ENCODE measurements at regions not wholly inside any gene's neighbourhood (a gene's known extent, or its start where the extent isn't known, plus 50 kb on each side); places are given as distances from the start of the nearest gene placed in this dataset.
A peak's percentile ranks its signal among the peaks of the same experiment; 100 is the strongest.

DNA sequence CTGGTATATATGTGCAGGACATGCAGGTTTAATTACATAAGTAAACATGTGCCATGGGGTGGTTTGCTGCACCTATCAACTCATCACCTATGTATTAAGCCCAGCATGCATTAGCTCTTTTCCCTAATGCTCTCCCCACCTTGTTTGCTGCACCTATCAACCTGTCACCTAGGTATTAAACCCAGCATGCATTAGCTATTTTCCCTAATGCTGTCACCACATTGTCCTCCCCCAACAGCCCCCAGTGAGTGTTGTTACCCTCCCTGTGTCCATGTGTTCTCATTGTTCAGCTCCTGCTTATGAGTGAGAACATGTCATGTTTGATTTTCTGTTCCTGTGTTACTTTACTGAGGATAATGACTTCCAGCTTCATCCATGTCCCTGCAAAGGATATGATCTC is 300.5 kb downstream of the ANKRD7 start:
- Histone ChIP-seq H2AFZ (ENCODE audit: control insufficient read depth, low read depth, low read length) (no peak overlapping the region), H3K79me2 (ENCODE audit: control insufficient read depth, insufficient read depth, low read length) (no peaks in the 10 kb centered on the region), H3K4me2 (ENCODE audit: control insufficient read depth, insufficient read depth) (no peak overlapping the region), H3K9me3 (replicated peaks; ENCODE audit: control insufficient read depth, insufficient read depth, low read length) (no peaks in the 10 kb centered on the region), H3K27ac (ENCODE audit: control insufficient read depth, insufficient read depth) (no peak overlapping the region), H4K20me1 (ENCODE audit: control insufficient read depth, insufficient read depth) (no peaks in the 10 kb centered on the region), H3K4me3 (no peak overlapping the region), H3K9ac (ENCODE audit: control insufficient read depth, insufficient read depth, low read length) (no peak overlapping the region), H3K4me1 (ENCODE audit: control insufficient read depth, insufficient read depth, low read length) (no peaks in the 10 kb centered on the region), H3K27me3 (replicated peaks in 1 of 2; ENCODE audit: control insufficient read depth in 2 of 2, insufficient read depth in 2 of 2, low read length in 1 of 2) (no peaks in the 10 kb centered on the region), H3K36me3 (ENCODE audit: control insufficient read depth in 2 of 2, insufficient read depth in 2 of 2, low read length in 1 of 2) (no peaks in the 10 kb centered on the region)
- TF ChIP-seq, protein P1, sequence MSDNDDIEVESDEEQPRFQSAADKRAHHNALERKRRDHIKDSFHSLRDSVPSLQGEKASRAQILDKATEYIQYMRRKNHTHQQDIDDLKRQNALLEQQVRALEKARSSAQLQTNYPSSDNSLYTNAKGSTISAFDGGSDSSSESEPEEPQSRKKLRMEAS (IDR thresholded peaks at IDR 0.05; ENCODE audit: low read depth, low read length), result no peak
- TF ChIP-seq TCF3 (IDR thresholded peaks at IDR 0.05; ENCODE audit: borderline replicate concordance, insufficient read depth, low read depth, low read length), result no peak
- no peak for TF ChIP-seq SREBF2 (IDR thresholded peaks at IDR 0.05; ENCODE audit: low read length)
- no peak for TF ChIP-seq SIX5 (IDR thresholded peaks at IDR 0.05; ENCODE audit: low read depth, low read length, severe bottlenecking)
- TF ChIP-seq YBX1 (IDR thresholded peaks at IDR 0.05), result no peak
- TF ChIP-seq ASH2L (IDR thresholded peaks at IDR 0.05; ENCODE audit: borderline replicate concordance, low read depth), result no peak
- TF ChIP-seq, protein P2, sequence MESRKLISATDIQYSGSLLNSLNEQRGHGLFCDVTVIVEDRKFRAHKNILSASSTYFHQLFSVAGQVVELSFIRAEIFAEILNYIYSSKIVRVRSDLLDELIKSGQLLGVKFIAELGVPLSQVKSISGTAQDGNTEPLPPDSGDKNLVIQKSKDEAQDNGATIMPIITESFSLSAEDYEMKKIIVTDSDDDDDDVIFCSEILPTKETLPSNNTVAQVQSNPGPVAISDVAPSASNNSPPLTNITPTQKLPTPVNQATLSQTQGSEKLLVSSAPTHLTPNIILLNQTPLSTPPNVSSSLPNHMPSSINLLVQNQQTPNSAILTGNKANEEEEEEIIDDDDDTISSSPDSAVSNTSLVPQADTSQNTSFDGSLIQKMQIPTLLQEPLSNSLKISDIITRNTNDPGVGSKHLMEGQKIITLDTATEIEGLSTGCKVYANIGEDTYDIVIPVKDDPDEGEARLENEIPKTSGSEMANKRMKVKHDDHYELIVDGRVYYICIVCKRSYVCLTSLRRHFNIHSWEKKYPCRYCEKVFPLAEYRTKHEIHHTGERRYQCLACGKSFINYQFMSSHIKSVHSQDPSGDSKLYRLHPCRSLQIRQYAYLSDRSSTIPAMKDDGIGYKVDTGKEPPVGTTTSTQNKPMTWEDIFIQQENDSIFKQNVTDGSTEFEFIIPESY (IDR thresholded peaks at IDR 0.05), result no peak
- ATAC-seq (no peak), FAIRE-seq (no peak), DNase-seq (ENCODE audit: low read depth, low spot score) (no peak)
- ChIA-PET POLR2A (no interaction called here), SMC1A (ENCODE audit: uncharacterized antibody, unreplicated experiment) (no interaction called here), CTCF (no interaction called here), RAD21 (ENCODE audit: unreplicated experiment) (no interaction called here)
- intact Hi-C loops (cut with micrococcal nuclease; ENCODE audit: unreplicated experiment) (no loop called here), in situ Hi-C loops (cut with MboI) (no loop called here)
- no TSS peak for BruUV-seq (replicated peaks)

DNA sequence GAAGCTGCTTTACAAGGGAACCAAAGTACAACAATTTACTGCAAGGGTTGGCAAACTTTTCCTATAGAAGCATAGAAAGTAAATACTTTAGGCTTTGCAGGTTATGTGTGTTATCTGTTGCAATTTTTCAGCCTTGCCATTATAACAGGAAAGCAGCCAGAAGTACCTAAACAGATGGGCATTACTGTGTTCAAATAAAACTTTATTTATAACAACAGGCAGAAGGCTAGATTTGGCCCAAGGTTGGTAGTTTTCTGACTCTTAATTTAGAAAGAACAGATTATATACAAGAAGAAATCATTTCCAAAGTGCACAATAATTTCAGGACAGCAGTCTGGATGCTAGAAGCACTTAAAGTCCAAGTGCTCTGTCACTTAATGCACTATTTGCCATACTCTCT is 307.1 kb downstream of the ANKRD7 start:
- Histone ChIP-seq H3K4me1 (ENCODE audit: control insufficient read depth, insufficient read depth, low read length) (no peaks in the 10 kb centered on the region), H3K4me3 (no peak overlapping the region), H3K9me3 (replicated peaks; ENCODE audit: control insufficient read depth, insufficient read depth, low read length) (no peaks in the 10 kb centered on the region), H3K36me3 (ENCODE audit: control insufficient read depth in 2 of 2, insufficient read depth in 2 of 2, low read length in 1 of 2) (no peaks in the 10 kb centered on the region), H4K20me1 (ENCODE audit: control insufficient read depth, insufficient read depth) (no peaks in the 10 kb centered on the region), H2AFZ (ENCODE audit: control insufficient read depth, low read depth, low read length) (no peak overlapping the region), H3K9ac (ENCODE audit: control insufficient read depth, insufficient read depth, low read length) (no peak overlapping the region), H3K4me2 (ENCODE audit: control insufficient read depth, insufficient read depth) (no peak overlapping the region), H3K27me3 (replicated peaks in 1 of 2; ENCODE audit: control insufficient read depth in 2 of 2, insufficient read depth in 2 of 2, low read length in 1 of 2) (no peaks in the 10 kb centered on the region), H3K79me2 (ENCODE audit: control insufficient read depth, insufficient read depth, low read length) (no peaks in the 10 kb centered on the region), H3K27ac (ENCODE audit: control insufficient read depth, insufficient read depth) (no peak overlapping the region)
- no TSS peak for BruUV-seq (replicated peaks)
- TF ChIP-seq, protein P3, sequence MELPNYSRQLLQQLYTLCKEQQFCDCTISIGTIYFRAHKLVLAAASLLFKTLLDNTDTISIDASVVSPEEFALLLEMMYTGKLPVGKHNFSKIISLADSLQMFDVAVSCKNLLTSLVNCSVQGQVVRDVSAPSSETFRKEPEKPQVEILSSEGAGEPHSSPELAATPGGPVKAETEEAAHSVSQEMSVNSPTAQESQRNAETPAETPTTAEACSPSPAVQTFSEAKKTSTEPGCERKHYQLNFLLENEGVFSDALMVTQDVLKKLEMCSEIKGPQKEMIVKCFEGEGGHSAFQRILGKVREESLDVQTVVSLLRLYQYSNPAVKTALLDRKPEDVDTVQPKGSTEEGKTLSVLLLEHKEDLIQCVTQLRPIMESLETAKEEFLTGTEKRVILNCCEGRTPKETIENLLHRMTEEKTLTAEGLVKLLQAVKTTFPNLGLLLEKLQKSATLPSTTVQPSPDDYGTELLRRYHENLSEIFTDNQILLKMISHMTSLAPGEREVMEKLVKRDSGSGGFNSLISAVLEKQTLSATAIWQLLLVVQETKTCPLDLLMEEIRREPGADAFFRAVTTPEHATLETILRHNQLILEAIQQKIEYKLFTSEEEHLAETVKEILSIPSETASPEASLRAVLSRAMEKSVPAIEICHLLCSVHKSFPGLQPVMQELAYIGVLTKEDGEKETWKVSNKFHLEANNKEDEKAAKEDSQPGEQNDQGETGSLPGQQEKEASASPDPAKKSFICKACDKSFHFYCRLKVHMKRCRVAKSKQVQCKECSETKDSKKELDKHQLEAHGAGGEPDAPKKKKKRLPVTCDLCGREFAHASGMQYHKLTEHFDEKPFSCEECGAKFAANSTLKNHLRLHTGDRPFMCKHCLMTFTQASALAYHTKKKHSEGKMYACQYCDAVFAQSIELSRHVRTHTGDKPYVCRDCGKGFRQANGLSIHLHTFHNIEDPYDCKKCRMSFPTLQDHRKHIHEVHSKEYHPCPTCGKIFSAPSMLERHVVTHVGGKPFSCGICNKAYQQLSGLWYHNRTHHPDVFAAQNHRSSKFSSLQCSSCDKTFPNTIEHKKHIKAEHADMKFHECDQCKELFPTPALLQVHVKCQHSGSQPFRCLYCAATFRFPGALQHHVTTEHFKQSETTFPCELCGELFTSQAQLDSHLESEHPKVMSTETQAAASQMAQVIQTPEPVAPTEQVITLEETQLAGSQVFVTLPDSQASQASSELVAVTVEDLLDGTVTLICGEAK (IDR thresholded peaks at IDR 0.05; ENCODE audit: borderline replicate concordance), result peak; percentile 54
- TF ChIP-seq POLR2AphosphoS5 (IDR thresholded peaks at IDR 0.05; ENCODE audit: low read length) (no peak), MXI1 (IDR thresholded peaks at IDR 0.05; ENCODE audit: low read depth, low read length) (no peak), ZBED1 (IDR thresholded peaks at IDR 0.05; ENCODE audit: borderline replicate concordance) (no peak)
- in situ Hi-C loops (cut with MboI) (no loop called here), intact Hi-C loops (cut with micrococcal nuclease; ENCODE audit: unreplicated experiment) (no loop called here)
- DNase-seq (ENCODE audit: low read depth, low spot score), result no peak
- ChIA-PET POLR2A (no interaction called here), SMC1A (ENCODE audit: uncharacterized antibody, unreplicated experiment) (no interaction called here), RAD21 (ENCODE audit: unreplicated experiment) (no interaction called here), CTCF (no interaction called here)
- no peak for ATAC-seq
- FAIRE-seq, result no peak
